ENCODE measurements at regions not wholly inside any gene's neighbourhood (a gene's known extent, or its start where the extent isn't known, plus 50 kb on each side); places are given as distances from the start of the nearest gene placed in this dataset.

DNA sequence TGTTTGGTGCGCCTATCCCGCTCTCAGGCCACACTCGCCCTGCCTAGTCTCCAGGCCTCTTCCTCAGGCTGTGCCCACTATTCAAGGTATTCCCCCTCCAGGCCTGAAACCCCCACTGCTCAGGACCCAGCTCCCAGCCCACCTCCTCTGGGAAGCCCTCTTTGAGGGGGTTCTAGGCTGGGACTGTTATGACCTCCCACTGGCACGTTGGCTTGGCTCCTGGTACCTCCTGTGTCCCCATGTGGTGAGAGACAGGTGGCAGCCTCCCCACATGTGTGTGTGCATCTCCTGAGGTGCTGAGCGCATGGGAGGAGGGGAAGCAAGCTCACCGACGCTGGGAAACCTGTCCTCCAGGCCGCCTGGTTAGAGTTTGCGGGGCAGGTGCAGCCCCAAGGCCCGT, 82.5 kb downstream of the EDN3 start:
- no peak for TF ChIP-seq CTCF (IDR thresholded peaks at IDR 0.05)
- no peak for TF ChIP-seq POLR2A (IDR thresholded peaks at IDR 0.05)
